LHCN-M2 (cell line): ENCODE measurements at regions not wholly inside any gene's neighbourhood (a gene's known extent, or its start where the extent isn't known, plus 50 kb on each side); places are given as distances from the start of the nearest gene placed in this dataset.

Experiments
- DNase-seq: peaks from one replicate; pipeline ENCODE4 v3.0.0-alpha.2; 2012; ENCODE audit warnings: low read depth

DNA sequence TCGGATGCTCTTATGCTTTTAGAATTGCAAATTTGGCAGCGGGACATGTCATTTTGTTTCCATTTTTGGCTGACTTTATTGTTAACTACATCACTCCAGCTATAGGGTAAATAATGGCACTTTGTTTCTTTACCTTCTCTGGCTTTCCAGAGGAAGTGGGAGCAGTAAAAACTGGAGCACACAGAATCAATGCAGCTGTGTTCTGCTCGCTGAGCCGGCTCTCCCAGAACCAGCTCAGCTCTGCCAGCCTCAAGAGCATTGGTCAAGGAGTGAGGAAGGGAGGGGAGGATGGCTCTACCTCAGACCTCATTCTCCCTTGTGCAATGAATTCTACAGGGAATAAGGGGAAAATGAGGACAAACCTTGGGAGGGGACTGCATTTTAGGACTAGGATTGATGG lies 50.5 kb upstream of the SPATA13 start:
- DNase-seq = no peak
